HEK293 (cell line): ENCODE measurements at regions not wholly inside any gene's neighbourhood (a gene's known extent, or its start where the extent isn't known, plus 50 kb on each side); places are given as distances from the start of the nearest gene placed in this dataset.

Experiments
- CTCF ChIP-seq: fragments of 450-650 bp; formaldehyde crosslinking; IDR thresholded peaks from 2 replicates; pipeline ENCODE4 v1.5.1; 2016; ENCODE audit warnings: missing biosample characterization, missing genetic modification characterization
- ZNF585B ChIP-seq: fragments of 450-650 bp; formaldehyde crosslinking; IDR thresholded peaks from 2 replicates; pipeline ENCODE4 v1.5.1; 2016; ENCODE audit warnings: missing biosample characterization, missing genetic modification characterization
- ZNF792 ChIP-seq: fragments of 450-650 bp; formaldehyde crosslinking; IDR thresholded peaks from 2 replicates; pipeline ENCODE4 v1.5.1; 2016; ENCODE audit warnings: missing biosample characterization, missing genetic modification characterization
- ZSCAN5A ChIP-seq: fragments of 450-650 bp; formaldehyde crosslinking; IDR thresholded peaks from 2 replicates; pipeline ENCODE4 v1.5.1; 2016; ENCODE audit warnings: missing biosample characterization, missing genetic modification characterization

- TF ChIP-seq CTCF (tag by site-specific recombination) (no peak), ZSCAN5A (tag by site-specific recombination) (no peak), ZNF585B (no peak), ZNF792 (tag by site-specific recombination) (no peak)
Observed at GRCh38 chr1:56303805-56304204, 275.6 kb downstream of the PLPP3 start.
